ENCODE measurements at regions not wholly inside any gene's neighbourhood (a gene's known extent, or its start where the extent isn't known, plus 50 kb on each side); places are given as distances from the start of the nearest gene placed in this dataset.

DNA sequence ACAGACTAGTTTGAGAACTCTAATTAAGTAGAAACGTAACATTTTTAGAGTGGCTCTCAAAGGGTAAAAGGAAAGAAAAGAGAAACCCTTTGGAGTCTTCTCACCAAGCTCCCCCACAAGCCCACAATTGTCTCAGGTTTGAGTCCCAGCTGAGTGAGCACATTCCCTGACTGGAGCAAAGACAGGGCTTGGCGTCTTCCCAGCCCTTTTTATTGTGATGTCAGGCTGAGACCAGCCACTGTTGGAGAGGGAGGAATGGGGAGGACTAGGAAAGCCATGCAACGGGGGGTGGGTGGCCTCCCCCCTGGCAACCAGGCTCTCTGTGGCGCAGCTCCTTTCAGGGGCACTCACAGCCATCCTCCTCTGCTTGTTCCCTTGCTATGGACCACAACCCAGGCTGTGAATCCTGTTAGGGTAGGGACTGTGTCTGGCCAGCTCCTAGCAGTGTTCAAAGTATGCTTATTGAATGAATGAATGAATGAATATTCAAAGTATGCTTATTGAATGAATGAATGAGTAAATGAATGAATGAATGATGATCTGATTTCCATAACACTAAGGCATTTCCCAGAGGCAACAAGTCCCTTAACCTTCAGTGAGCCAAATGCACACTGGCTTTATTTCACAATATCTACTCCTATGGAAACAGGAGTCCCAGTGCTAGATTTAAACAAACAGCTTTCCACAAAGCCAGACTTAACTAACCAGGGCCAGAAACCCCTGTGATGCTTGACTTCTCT, 413.3 kb downstream of the MID1IP1 start:
- TF ChIP-seq, protein P1, sequence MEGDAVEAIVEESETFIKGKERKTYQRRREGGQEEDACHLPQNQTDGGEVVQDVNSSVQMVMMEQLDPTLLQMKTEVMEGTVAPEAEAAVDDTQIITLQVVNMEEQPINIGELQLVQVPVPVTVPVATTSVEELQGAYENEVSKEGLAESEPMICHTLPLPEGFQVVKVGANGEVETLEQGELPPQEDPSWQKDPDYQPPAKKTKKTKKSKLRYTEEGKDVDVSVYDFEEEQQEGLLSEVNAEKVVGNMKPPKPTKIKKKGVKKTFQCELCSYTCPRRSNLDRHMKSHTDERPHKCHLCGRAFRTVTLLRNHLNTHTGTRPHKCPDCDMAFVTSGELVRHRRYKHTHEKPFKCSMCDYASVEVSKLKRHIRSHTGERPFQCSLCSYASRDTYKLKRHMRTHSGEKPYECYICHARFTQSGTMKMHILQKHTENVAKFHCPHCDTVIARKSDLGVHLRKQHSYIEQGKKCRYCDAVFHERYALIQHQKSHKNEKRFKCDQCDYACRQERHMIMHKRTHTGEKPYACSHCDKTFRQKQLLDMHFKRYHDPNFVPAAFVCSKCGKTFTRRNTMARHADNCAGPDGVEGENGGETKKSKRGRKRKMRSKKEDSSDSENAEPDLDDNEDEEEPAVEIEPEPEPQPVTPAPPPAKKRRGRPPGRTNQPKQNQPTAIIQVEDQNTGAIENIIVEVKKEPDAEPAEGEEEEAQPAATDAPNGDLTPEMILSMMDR (IDR thresholded peaks at IDR 0.05 in 2 of 3, conservative IDR thresholded peaks at IDR 0.05 in 1 of 3; ENCODE audit: insufficient read depth in 2 of 3, low read depth in 1 of 3, low read length in 3 of 3), result no peak
- TF ChIP-seq, protein P2, sequence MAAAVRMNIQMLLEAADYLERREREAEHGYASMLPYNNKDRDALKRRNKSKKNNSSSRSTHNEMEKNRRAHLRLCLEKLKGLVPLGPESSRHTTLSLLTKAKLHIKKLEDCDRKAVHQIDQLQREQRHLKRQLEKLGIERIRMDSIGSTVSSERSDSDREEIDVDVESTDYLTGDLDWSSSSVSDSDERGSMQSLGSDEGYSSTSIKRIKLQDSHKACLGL (CRISPR knock-in tag; IDR thresholded peaks at IDR 0.05; ENCODE audit: borderline replicate concordance, poor library complexity, severe bottlenecking), result no peak
- TF ChIP-seq RFX5 (IDR thresholded peaks at IDR 0.05; ENCODE audit: low read depth, low read length) (no peak), POLR2B (IDR thresholded peaks at IDR 0.05; ENCODE audit: low read depth, partially characterized antibody) (no peak), TCF3 (CRISPR knock-in tag; IDR thresholded peaks at IDR 0.05) (no peak), PHF20 (IDR thresholded peaks at IDR 0.05; ENCODE audit: partially characterized antibody) (no peak)
- TF ChIP-seq, protein P3, sequence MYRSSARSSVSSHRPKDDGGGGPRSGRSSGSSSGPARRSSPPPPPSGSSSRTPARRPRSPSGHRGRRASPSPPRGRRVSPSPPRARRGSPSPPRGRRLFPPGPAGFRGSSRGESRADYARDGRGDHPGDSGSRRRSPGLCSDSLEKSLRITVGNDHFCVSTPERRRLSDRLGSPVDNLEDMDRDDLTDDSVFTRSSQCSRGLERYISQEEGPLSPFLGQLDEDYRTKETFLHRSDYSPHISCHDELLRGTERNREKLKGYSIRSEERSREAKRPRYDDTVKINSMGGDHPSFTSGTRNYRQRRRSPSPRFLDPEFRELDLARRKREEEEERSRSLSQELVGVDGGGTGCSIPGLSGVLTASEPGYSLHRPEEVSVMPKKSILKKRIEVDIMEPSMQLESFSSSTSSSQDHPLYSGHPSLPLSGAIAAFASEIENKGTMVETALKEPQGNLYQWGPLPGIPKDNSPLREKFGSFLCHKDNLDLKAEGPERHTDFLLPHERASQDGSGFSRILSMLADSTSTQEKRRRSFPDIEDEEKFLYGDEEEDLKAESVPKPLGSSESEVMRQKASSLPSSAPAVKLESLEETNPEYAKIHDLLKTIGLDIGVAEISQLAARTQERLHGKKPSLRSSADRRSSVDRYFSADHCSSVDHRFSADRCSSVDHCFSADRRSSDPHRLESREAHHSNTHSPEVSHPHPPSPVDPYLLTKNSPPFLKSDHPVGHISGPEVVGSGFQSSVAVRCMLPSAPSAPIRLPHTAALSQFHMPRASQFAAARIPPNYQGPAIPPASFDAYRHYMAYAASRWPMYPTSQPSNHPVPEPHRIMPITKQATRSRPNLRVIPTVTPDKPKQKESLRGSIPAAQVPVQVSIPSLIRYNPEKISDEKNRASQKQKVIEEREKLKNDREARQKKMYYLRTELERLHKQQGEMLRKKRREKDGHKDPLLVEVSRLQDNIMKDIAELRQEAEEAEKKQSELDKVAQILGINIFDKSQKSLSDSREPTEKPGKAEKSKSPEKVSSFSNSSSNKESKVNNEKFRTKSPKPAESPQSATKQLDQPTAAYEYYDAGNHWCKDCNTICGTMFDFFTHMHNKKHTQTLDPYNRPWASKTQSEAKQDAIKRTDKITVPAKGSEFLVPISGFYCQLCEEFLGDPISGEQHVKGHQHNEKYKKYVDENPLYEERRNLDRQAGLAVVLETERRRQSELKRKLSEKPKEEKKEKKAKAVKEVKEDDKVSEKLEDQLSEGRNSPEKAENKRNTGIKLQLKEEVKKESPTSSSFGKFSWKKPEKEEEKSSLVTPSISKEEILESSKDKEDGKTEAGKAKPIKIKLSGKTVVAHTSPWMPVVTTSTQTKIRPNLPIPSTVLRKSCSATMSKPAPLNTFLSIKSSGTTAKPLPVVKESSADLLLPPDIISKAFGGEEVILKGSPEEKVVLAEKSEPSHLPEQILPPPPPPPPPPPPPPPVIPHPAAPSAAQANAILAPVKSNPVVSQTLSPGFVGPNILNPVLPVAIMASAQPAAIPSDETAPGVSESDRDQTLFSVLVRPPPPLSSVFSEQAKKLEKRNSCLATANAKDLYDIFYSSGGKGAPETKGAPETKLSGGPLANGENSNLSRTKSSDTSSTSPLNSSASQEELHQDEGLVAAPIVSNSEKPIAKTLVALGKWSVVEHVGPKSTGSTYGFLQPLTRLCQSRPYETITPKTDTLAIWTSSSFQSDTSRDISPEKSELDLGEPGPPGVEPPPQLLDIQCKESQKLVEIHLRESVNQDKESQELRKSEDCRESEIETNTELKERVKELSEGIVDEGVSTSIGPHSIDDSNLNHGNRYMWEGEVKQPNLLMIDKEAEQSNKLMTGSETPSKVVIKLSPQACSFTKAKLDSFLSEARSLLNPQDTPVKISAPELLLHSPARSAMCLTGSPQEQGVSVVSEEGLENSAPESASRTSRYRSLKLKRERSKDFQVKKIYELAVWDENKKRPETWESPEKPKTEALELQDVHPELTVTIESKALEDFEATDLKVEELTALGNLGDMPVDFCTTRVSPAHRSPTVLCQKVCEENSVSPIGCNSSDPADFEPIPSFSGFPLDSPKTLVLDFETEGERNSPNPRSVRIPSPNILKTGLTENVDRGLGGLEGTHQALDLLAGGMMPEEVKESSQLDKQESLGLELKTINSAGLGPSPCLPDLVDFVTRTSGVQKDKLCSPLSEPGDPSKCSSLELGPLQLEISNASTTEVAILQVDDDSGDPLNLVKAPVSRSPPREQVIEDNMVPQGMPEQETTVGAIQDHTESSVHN (IDR thresholded peaks at IDR 0.05; ENCODE audit: borderline replicate concordance in 1 of 2, low read depth in 1 of 2), result no peak
- TF ChIP-seq, protein P4, sequence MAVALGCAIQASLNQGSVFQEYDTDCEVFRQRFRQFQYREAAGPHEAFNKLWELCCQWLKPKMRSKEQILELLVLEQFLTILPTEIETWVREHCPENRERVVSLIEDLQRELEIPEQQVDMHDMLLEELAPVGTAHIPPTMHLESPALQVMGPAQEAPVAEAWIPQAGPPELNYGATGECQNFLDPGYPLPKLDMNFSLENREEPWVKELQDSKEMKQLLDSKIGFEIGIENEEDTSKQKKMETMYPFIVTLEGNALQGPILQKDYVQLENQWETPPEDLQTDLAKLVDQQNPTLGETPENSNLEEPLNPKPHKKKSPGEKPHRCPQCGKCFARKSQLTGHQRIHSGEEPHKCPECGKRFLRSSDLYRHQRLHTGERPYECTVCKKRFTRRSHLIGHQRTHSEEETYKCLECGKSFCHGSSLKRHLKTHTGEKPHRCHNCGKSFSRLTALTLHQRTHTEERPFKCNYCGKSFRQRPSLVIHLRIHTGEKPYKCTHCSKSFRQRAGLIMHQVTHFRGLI (CRISPR knock-in tag; IDR thresholded peaks at IDR 0.05), result no peak
